HT-29 (cell line): ENCODE measurements at regions not wholly inside any gene's neighbourhood (a gene's known extent, or its start where the extent isn't known, plus 50 kb on each side); places are given as distances from the start of the nearest gene placed in this dataset.
"Not testable (repeated sequence)": the region's sequence is repeated elsewhere in the genome, so short reads cannot be mapped to it uniquely, and the experiment has no call there.

Experiments used
- DNase-seq: peaks from one replicate; pipeline ENCODE4 v3.0.0-alpha.2; 2015; ENCODE audit warnings: low spot score

DNA sequence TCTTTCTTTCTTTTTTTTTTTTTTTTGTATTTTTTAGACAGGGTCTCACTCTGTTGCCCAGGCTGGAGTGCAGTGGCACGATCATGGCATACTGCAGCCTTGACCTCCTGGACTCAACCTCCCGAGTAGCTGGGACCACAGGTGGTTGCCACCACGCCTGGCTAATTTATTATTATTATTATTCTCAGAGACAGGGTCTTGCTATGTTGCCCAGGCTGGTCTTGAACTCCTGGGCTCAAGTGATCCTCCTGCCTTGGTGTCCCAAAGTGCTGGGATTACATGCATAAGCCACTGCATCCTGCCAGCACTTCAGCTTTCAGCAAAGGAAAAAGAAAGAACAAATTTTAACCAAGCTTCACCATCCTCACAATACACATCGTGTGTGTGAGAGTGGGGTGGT, 97.9 kb upstream of the SERBP1 start:
- DNase-seq = no peak

DNA sequence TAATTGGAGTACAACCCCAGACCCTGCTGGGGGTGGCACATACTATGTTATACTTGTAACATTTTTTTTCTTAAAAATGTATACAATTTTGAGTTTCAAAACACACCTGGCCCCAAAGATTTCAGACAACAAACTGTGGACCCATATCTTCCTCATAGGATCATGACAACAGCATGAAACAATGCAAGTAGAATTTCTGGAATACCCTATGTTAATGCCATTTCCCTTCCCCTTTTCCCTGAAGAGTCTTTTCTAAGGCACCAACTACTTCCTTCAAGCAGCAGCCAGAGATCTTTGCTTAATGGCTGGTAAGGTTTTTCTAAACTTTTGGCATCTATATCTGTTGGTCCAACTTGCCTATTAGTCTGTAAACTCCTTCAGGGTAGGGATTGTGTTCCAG, 99.9 kb upstream of the SERBP1 start:
- DNase-seq = no peak

- peak; percentile 84 for DNase-seq
Measured at GRCh38 chr1:67532452-67533216, 102.4 kb upstream of the SERBP1 start.

GRCh38 chr1:67534627-67535065, 104.4 kb upstream of the SERBP1 start:
- DNase-seq = peak; percentile 62

GRCh38 chr1:67535474-67535873, 105.3 kb upstream of the SERBP1 start:
- DNase-seq = peak; percentile 82

DNA sequence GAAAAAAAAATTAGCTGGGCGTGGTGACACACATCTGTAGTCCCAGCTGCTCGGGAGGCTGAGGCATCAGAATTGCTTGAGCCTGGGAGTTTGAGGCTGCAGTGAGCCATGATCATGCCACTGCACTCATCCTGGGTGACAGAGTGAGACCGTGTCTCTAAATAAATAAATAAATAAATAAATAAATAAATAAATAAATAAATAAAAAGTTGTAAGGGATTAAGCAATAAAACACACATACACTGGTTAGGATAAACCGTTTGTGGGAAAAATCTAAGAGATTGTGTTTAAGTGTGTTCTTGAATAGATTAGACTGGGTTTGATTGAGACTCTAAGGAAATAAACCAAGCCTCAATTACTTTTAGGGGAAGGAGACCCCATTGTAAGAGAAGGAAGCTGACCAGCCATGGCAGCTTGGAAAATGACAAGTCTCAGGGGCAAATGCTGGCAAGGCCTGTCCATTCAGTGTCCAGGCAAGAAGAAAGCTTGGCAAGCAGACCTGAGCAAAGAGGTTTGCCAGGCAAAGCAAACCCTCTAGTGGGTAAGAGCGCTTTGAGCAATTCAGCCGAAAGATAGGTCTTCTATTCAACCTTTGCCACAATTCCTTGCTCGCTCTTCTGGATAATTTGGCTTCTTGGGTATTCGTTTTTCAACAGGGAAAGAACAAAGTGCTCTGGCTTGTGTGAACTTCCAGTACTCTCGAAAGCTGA, 106.9 kb upstream of the SERBP1 start:
- no peak for DNase-seq

DNA sequence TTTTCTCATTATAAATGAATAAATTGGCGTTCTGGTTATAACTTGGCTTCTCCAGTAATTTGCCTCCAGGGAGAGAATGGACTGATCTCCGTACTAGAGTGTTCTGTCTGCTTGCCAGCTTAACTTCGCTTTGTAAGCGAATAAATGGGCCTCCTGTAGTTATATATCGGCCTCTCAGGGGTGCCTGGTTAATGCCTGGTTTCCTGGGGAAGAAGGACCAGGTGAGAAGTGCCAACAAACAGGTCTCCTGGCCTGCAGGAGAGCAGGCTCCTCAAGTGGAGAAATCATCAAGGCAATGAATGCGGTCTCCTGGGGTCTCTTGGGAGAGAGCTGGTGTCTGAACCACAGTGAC, 107.4 kb upstream of the SERBP1 start:
- no peak for DNase-seq

DNA sequence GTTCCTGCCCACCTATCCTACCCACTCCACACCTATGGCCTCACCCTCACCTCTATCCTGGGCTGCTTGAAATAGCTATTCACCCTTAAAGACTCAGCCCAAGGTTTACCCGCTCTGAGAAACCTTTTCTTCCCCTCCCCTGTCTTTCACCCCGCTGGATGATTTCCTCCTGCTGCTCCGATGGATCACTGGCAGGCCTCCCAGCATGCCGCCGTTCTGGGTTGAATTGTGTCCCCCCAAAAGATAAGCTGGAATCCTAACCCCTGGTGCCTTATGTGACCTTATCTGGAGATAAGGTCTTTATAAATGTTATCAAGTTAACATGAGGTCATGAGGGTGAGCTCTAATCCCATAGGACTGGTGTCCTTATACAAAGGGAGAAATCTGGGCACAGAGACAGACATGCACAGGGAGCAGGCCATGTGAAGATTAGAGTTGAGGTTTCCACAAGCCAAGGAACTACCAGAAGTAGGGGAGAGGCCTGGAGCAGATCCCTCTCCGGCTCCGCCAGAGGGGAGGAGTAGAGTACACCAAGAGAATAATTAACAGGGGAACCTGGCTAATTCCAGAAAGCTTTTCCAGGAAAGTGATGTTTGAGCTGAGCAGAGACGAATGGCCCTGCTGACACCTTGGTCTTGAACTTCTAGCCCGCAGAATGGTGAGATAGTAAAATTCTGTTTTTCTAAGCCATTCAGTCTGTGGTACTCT, 110.0 kb upstream of the SERBP1 start:
- no peak for DNase-seq

DNA sequence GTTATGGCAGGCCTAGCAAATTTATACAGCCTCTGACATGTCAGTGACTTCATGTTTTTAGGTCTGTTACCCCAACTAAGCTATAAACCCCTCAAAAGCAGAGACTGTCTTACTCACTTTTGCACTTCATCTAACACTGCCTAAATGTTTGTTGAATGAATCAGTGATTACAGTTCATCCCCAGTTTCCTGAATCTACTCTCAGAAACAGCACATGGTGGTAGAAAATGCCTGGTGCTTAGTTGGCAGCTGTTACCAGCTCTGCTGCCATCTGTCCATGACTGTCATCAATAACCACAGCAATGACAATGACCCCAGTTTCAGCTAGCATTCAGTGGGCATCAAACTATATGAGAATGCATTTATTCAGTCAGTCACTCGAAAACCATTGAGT, 110.5 kb upstream of the SERBP1 start:
- DNase-seq = no peak

GRCh38 chr1:67542747-67543146, 112.5 kb upstream of the SERBP1 start:
- DNase-seq = no peak

GRCh38 chr1:67544921-67545320, 114.7 kb upstream of the SERBP1 start:
- no peak for DNase-seq

GRCh38 chr1:67545364-67545763, 115.2 kb upstream of the SERBP1 start:
- no peak for DNase-seq

DNA sequence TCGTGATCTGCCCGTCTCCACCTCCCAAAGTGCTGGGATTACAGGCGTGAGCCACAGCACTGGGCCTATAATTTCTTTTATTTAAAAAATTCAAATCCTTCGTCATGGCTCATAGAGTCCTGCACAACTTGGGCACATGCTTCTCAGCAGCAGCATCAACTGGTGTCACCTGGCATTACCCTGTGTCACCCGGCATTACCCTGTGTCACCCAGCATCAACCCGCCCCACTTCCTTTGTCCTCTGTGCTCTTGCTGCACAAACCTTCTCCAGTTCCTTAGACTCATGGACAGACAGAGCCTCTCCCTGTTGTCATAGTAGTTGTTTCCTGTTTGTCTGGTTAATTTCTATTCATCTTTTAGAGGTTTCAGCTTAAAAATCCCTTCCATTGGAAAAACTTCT, 121.2 kb upstream of the SERBP1 start:
- DNase-seq = no peak

DNA sequence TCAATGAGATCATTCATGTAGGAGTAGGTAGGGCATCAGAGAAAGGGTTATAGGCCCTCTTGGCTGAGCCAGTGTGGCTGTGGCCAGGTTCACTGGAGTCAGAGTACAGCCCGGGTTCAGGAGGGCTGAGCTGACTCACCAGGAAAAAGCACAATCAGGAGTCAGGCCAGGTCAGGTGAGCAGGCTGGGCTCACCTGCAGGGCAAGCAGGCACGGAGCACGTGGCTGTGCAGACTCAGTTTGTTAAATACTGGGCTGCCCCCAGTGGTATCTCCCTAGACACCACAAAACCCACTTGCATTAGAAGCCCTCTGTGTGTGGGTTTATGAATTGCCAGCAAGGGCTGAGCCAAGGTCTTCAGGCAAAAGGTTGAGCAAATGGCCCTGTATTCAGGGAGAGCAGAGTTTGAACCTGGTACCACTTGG, 122.1 kb upstream of the SERBP1 start:
- DNase-seq = peak; percentile 37

DNA sequence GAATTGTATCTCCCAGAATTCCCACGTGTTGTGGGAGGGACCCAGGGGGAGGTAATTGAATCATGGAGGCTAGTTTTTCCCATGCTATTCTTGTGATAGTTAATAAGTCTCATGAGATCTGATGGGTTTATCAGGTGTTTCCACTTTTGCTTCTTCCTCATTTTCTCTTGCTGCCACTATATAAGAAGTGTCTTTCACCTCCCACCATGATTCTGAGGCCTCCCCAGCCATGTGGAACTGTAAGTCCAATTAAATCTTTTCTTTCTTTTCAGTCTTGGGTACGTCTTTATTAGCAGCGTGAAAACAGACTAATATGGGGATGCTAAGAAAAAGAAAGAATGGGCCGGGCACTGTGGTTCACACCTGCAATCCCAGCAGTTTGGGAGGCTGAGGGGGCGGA, 124.0 kb upstream of the SERBP1 start:
- DNase-seq = not testable (repeated sequence)

- DNase-seq = no peak
Measured at GRCh38 chr1:67555461-67556296, 125.5 kb upstream of the SERBP1 start.

DNA sequence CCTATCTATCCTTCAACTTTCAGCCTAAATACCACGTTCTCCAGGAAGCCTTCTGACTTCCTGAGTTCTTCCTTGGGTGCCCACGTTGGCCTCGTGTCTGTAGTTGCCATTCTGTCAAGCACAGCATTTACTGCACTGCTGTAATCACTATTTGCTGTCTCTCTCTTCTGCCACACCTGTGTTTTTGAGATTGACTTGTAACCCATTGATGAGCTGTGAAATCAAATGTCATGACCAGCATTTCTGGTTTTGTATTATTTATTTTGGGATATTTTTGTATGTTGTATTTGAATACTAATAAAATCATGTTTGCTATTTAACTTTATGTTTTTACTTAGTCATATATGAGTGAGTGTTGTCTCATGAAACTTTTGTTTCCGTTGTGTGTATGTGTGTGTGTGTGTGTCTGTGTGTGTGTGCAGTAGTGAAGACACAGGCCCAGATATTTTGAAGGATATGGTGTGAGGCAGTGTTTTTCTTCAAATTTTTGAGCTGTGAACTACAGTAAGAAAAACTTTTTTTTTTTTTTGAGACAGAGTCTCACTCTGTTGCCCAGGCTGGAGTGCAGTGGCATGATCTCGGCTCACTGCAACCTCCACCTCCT, 126.2 kb upstream of the SERBP1 start:
- DNase-seq = no peak

DNA sequence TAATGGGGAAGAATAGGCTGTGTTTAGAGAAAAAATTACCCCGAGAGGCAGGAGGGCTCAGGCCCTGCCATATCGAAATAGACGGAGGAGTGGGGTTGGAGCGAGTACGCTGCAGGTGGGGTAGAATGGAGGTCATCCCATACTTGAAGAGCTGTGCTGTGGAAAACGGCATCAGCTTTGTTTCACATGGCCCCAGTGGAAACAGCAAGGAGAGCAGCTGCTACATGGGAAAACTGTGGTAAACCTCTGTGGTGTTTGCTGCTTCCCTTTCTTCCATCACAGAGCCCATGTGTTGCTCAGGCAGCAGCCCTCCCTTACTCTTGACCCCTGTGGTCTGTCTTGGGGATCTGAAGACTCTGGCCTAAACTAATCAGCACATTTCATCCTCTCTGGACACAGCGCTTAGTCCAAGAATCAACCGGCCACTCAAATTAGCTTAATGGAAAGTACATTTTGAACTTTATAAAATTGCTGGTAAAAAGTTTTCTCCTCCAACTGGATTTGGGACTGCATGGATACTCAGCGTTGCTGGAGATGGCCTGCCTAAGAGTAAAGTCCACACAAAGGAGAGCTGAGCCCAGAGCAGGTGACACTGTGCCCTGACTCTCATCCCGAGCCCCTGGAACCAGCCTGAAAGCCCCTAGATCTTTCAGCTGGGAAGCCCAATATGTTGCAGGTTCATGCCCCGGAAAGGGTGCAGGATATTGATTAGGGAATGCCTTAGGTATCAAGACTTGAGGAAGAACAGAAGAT, 127.1 kb upstream of the GADD45A start:
- DNase-seq = no peak

GRCh38 chr1:67558449-67559193, 126.4 kb upstream of the GADD45A start:
- DNase-seq = no peak

DNA sequence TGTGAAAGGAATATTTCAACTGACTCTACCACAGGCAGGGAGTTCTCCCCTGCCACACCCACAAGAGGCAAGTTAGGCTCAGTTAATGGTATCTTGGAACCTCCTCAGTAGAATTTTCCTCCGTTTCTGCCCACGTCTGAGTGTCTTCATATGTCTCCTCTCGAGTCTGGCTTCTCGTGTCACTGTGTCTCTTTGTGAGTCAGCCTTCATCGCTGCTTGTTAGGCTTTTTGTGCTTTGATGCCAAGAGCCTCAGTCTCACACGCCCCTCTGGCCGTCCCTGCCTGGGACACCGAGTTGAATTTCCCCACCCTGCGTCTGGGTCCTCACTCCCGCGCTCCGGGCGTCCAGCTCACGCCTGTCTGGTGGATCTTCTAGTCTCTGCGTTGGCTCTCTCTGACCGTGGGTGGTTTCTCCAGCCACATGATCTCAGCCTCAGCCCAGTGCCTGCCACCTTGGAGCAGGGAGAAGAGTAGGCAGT, 125.7 kb upstream of the GADD45A start:
- DNase-seq = no peak
